ENCODE measurements at regions not wholly inside any gene's neighbourhood (a gene's known extent, or its start where the extent isn't known, plus 50 kb on each side); places are given as distances from the start of the nearest gene placed in this dataset.
A peak's percentile ranks its signal among the peaks of the same experiment; 100 is the strongest.

DNA sequence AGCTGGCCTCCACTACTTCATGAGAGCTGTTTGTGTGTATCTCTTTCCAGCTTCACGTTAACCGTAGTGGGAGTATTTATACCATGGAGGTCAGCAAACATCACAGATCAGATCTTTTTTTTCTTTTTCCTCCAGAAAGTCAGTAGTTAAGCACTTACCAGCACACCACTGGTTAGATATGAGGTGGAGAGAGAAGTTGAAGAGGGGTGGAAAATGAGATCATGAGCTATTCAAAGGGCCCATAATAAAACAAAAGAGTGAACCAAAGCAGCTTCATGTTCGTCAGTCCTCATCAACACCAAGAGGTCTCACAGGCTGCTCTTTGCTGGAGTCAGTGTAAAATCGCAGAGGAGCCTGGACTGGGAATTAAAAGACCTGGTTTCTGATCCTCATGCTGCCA is 125.1 kb upstream of the SGK1 start:
- no peak overlapping the region for H3K4me3 ChIP-seq (replicated peaks in 1 of 3)
- H3K36me3 ChIP-seq: no peaks in the 10 kb centered on the region
- H3K4me1 ChIP-seq: peaks cover 14 to 18% of the 10 kb centered on the region in 2 donors
- WGBS, 2 donors: 69 to 81% methylated on average over 4 of the region's 4 CpGs
- no peak for DNase-seq
- H3K27ac ChIP-seq: no peak overlapping the region
- H3K9me3 ChIP-seq: no peaks in the 10 kb centered on the region
- no peaks in the 10 kb centered on the region for H3K27me3 ChIP-seq
- intact Hi-C loops (cut with DNase I): no loop called here
- TF ChIP-seq POLR2A (IDR thresholded peaks at IDR 0.05): no peak
- TF ChIP-seq, protein P1, sequence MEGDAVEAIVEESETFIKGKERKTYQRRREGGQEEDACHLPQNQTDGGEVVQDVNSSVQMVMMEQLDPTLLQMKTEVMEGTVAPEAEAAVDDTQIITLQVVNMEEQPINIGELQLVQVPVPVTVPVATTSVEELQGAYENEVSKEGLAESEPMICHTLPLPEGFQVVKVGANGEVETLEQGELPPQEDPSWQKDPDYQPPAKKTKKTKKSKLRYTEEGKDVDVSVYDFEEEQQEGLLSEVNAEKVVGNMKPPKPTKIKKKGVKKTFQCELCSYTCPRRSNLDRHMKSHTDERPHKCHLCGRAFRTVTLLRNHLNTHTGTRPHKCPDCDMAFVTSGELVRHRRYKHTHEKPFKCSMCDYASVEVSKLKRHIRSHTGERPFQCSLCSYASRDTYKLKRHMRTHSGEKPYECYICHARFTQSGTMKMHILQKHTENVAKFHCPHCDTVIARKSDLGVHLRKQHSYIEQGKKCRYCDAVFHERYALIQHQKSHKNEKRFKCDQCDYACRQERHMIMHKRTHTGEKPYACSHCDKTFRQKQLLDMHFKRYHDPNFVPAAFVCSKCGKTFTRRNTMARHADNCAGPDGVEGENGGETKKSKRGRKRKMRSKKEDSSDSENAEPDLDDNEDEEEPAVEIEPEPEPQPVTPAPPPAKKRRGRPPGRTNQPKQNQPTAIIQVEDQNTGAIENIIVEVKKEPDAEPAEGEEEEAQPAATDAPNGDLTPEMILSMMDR (IDR thresholded peaks at IDR 0.05): no peak

DNA sequence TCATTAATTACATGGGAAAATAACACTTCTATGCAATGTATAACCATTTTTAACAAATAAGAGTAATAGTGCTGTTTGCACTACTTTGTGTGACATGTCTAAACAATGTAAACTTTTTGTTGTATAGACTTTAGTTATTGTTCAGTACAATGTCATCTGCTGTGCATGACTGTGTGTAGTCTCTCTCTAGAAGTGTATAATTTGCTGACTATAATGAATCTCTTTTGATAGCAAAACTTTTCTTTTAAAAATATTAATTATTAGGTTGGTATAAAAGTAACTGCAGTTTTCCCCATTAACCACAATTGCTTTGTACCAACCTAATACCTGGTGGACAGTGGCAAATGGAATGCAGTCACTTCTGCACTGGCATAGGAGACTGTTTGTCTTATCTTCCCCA is 124.2 kb upstream of the SGK1 start:
- Histone ChIP-seq H3K36me3 (no peaks in the 10 kb centered on the region), H3K27ac (no peak overlapping the region), H3K27me3 (no peaks in the 10 kb centered on the region), H3K4me1 (peaks cover 10 to 18% of the 10 kb centered on the region in 2 donors), H3K9me3 (no peaks in the 10 kb centered on the region), H3K4me3 (replicated peaks in 1 of 3) (no peak overlapping the region)
- no peak for TF ChIP-seq POLR2A (IDR thresholded peaks at IDR 0.05)
- TF ChIP-seq, protein P1 (IDR thresholded peaks at IDR 0.05): no peak
- intact Hi-C loops (cut with DNase I): no loop called here
- no peak for DNase-seq

DNA sequence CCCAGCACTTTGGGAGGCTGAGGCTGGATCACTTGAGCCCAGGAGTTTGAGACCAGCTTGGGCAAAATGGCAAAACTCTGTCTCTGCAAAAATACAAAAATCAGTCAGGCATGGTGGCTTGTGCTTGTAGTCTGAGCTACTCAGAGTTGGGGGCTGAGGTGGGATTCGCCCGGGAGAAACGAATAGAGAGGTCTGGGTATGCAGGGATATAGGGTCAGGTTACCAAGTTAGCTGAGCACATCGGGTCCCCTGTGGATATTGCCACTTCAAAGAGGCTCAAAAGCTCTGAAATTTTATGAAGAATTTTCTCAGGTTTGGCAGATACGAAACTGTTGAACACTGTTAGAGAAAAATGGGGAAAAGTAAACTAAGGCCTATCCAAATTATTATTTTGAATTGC is 120.9 kb upstream of the SGK1 start:
- no peak for TF ChIP-seq POLR2A (IDR thresholded peaks at IDR 0.05)
- TF ChIP-seq, protein P1 (IDR thresholded peaks at IDR 0.05): no peak
- 60 to 82% methylated on average over 5 of the region's 5 CpGs for WGBS, 2 donors
- DNase-seq: no peak
- H3K4me3 ChIP-seq (replicated peaks in 1 of 3): no peak overlapping the region
- no peaks in the 10 kb centered on the region for H3K9me3 ChIP-seq
- intact Hi-C loops (cut with DNase I): no loop called here
- no peaks in the 10 kb centered on the region for H3K27me3 ChIP-seq
- H3K36me3 ChIP-seq: no peaks in the 10 kb centered on the region
- peaks cover 17% of the 10 kb centered on the region in 2 donors for H3K4me1 ChIP-seq
- no peak overlapping the region for H3K27ac ChIP-seq

DNA sequence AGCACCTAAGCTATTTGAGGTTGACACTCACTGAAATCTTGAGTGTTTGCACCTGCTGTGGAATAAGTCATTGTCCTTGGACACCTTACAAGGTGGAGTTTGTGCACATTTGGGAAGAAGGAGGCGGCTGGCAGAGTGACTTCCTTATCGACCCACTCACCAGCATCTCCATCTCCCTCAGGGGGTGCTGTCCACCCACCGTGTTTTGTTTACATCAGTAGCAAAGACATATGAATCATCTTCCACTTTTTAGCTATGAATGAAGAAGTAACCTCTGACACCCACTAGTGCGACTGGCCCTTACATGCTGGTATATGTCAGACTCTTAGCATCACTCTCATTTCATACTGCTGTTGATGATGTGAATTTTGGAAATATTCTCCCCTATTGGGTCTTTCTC is 119.5 kb upstream of the SGK1 start:
- Histone ChIP-seq H3K27me3 (no peaks in the 10 kb centered on the region), H3K27ac (peak overlapping the region in 2 of 3 donors; percentile 42 to 51), H3K4me3 (replicated peaks in 1 of 3) (no peak overlapping the region), H3K36me3 (no peaks in the 10 kb centered on the region), H3K9me3 (no peaks in the 10 kb centered on the region), H3K4me1 (peaks cover 17 to 21% of the 10 kb centered on the region in 2 donors)
- no peak for TF ChIP-seq POLR2A (IDR thresholded peaks at IDR 0.05)
- TF ChIP-seq, protein P1 (IDR thresholded peaks at IDR 0.05): no peak
- 78 to 87% methylated on average over 4 of the region's 4 CpGs for WGBS, 2 donors
- no peak for DNase-seq
- intact Hi-C loops (cut with DNase I): no loop called here

DNA sequence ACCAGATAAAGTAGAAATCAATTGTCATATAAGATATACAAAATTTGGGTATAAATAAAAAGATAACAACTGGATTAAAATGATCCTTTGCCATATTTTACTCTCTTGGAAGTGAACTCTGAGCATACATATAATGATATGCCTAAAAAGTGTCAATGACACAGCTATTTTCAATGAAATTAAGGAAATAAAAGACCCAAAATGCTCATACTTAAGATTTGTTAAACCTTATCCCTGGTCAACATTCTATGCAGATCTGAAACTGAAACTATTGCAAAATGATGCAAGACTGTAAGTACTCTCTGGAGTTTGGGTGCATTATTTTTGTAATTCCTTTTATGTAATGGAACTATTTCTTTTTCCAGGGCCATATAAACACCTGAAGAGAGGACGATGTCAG is 119.0 kb upstream of the SGK1 start:
- Histone ChIP-seq H3K27me3 (no peaks in the 10 kb centered on the region), H3K4me1 (peaks cover 18 to 24% of the 10 kb centered on the region in 2 donors), H3K27ac (peak overlapping the region; percentile 10 to 51 (median 42)), H3K9me3 (no peaks in the 10 kb centered on the region), H3K4me3 (replicated peaks in 1 of 3) (no peak overlapping the region), H3K36me3 (no peaks in the 10 kb centered on the region)
- 38 to 79% methylated on average over 1 of the region's 1 CpG for WGBS, 2 donors
- TF ChIP-seq, protein P1 (IDR thresholded peaks at IDR 0.05): no peak
- TF ChIP-seq POLR2A (IDR thresholded peaks at IDR 0.05): no peak
- no peak for DNase-seq
- intact Hi-C loops (cut with DNase I): no loop called here
